Peyer's patch (tissue), 4 donors: ENCODE measurements at regions not wholly inside any gene's neighbourhood (a gene's known extent, or its start where the extent isn't known, plus 50 kb on each side); places are given as distances from the start of the nearest gene placed in this dataset.

ENCODE experiments used
- CTCF ChIP-seq, 6 experiments: fragments of 450-650 bp in 4 of 6; fragments of 200-600 bp in 2 of 6; sonication (generic) in 1 of 6; IDR thresholded peaks; one replicate each; pipeline ENCODE4 v1.5.1; 2017 to 2019; ENCODE audit warnings: antibody characterized with exemption in 6 of 6, mild to moderate bottlenecking in 3 of 6, moderate library complexity in 1 of 6
- POLR2A ChIP-seq, 2 donors: fragments of 450-650 bp; IDR thresholded peaks; one replicate each; pipeline ENCODE4 v1.5.1; 2017; ENCODE audit warnings: antibody characterized with exemption in 2 of 2, mild to moderate bottlenecking in 2 of 2, moderate library complexity in 2 of 2

- TF ChIP-seq CTCF (IDR thresholded peaks at IDR 0.05), result no peak
- no peak for TF ChIP-seq POLR2A (IDR thresholded peaks at IDR 0.05)
These were observed 176.9 kb upstream of the ID4 start for GRCh38 chr6:19660123-19660910.
